H9 (cell line): ENCODE measurements at regions not wholly inside any gene's neighbourhood (a gene's known extent, or its start where the extent isn't known, plus 50 kb on each side); places are given as distances from the start of the nearest gene placed in this dataset.

Source experiments
- DNase-seq: peaks from one replicate; pipeline ENCODE4 v3.0.0-alpha.2; 2017
- H2AFZ ChIP-seq: one replicate; pipeline ENCODE4 v1.6.1; 2013; ENCODE audit warnings: mild to moderate bottlenecking, low read length, control low read depth, moderate library complexity
- H2AK5ac ChIP-seq: 2 replicates; pipeline ENCODE4 v1.6.1; 2013; ENCODE audit warnings: low read length, control low read depth, mixed read lengths; ENCODE audit not compliant: insufficient read length
- H2BK120ac ChIP-seq: one replicate; pipeline ENCODE4 v1.6.1; 2013; ENCODE audit warnings: low read depth, mild to moderate bottlenecking, low read length, control low read depth, inconsistent platforms; ENCODE audit not compliant: poor library complexity, severe bottlenecking
- H2BK12ac ChIP-seq: 2 replicates; pipeline ENCODE4 v1.6.1; 2013; ENCODE audit warnings: low read length, control low read depth, mixed read lengths, low read depth; ENCODE audit not compliant: insufficient read length
- H2BK15ac ChIP-seq: 2 replicates; pipeline ENCODE4 v1.6.1; 2013; ENCODE audit warnings: low read depth, low read length, control low read depth
- H2BK20ac ChIP-seq: one replicate; pipeline ENCODE4 v1.6.1; 2013; ENCODE audit warnings: low read depth, mild to moderate bottlenecking, low read length, control low read depth, inconsistent platforms; ENCODE audit not compliant: poor library complexity, severe bottlenecking
- H2BK5ac ChIP-seq: 2 replicates; pipeline ENCODE4 v1.6.1; 2013; ENCODE audit warnings: low read length, control low read depth, mixed read lengths; ENCODE audit not compliant: insufficient read length
- H3K14ac ChIP-seq: 2 replicates; pipeline ENCODE4 v1.6.1; 2013; ENCODE audit warnings: low read length, control low read depth; ENCODE audit not compliant: insufficient read depth
- H3K18ac ChIP-seq: 2 replicates; pipeline ENCODE4 v1.6.1; 2013; ENCODE audit warnings: low read depth, mild to moderate bottlenecking, mixed read lengths, low read length, control low read depth; ENCODE audit not compliant: insufficient read length
- H3K23ac ChIP-seq: 2 replicates; pipeline ENCODE4 v1.6.1; 2013; ENCODE audit warnings: low read length, control low read depth, mixed read lengths, low read depth; ENCODE audit not compliant: insufficient read length
- H3K23me2 ChIP-seq: 2 replicates; pipeline ENCODE4 v1.6.1; 2013; ENCODE audit warnings: low read depth, mild to moderate bottlenecking, mixed read lengths, low read length, control low read depth; ENCODE audit not compliant: insufficient read length, poor library complexity, severe bottlenecking
- H3K27ac ChIP-seq: 2 replicates; pipeline ENCODE4 v1.5.1; 2013; ENCODE audit warnings: low read length, control low read depth, mixed read lengths, low read depth; ENCODE audit not compliant: insufficient read length
- H3K27me3 ChIP-seq: 2 replicates; pipeline ENCODE4 v1.6.1; 2013; ENCODE audit warnings: low read length, control low read depth, inconsistent platforms; ENCODE audit not compliant: insufficient read depth
- H3K4ac ChIP-seq: 2 replicates; pipeline ENCODE4 v1.6.1; 2013; ENCODE audit warnings: low read depth, mild to moderate bottlenecking, control low read depth, inconsistent platforms, low read length, moderate library complexity
- H3K4me1 ChIP-seq: 2 replicates; pipeline ENCODE4 v1.6.1; 2013; ENCODE audit warnings: low read length, control low read depth, inconsistent platforms; ENCODE audit not compliant: insufficient read depth
- H3K4me2 ChIP-seq: 2 replicates; pipeline ENCODE4 v1.6.1; 2013; ENCODE audit warnings: low read length, control low read depth, mixed read lengths; ENCODE audit not compliant: insufficient read length, insufficient read depth
- H3K56ac ChIP-seq: 2 replicates; pipeline ENCODE4 v1.6.1; 2013; ENCODE audit warnings: low read depth, mild to moderate bottlenecking, mixed read lengths, low read length, control low read depth; ENCODE audit not compliant: insufficient read length
- H3K79me1 ChIP-seq: 2 replicates; pipeline ENCODE4 v1.6.1; 2013; ENCODE audit warnings: low read depth, mild to moderate bottlenecking, moderate library complexity, low read length, control low read depth, inconsistent platforms; ENCODE audit not compliant: insufficient read depth, poor library complexity, severe bottlenecking
- H3K79me2 ChIP-seq: 2 replicates; pipeline ENCODE4 v1.6.1; 2013; ENCODE audit warnings: low read length, control low read depth, inconsistent platforms; ENCODE audit not compliant: insufficient read depth
- H3K9ac ChIP-seq: 2 replicates; pipeline ENCODE4 v1.6.1; 2013; ENCODE audit warnings: low read length, control low read depth, mixed read lengths; ENCODE audit not compliant: insufficient read length; ENCODE audit errors: extremely low read depth
- H3K9me3 ChIP-seq: one replicate; pipeline ENCODE4 v1.6.1; 2013; ENCODE audit warnings: low read depth, low read length, inconsistent platforms; ENCODE audit not compliant: control insufficient read depth
- H3T11ph ChIP-seq: one replicate; pipeline ENCODE4 v1.6.1; 2013; ENCODE audit warnings: mild to moderate bottlenecking, low read length, control low read depth, inconsistent platforms
- H4K20me1 ChIP-seq: one replicate; pipeline ENCODE4 v1.6.1; 2013; ENCODE audit not compliant: control insufficient read depth, insufficient read length, insufficient read depth
- H4K5ac ChIP-seq: 2 replicates; pipeline ENCODE4 v1.6.1; 2013; ENCODE audit warnings: low read depth, mild to moderate bottlenecking, mixed read lengths, low read length, control low read depth; ENCODE audit not compliant: insufficient read length
- H4K8ac ChIP-seq: replicated peaks from 2 replicates; pipeline ENCODE4 v1.6.1; 2013; ENCODE audit warnings: low read length, control low read depth, mixed read lengths, low read depth; ENCODE audit not compliant: insufficient read length
- H4K91ac ChIP-seq: 2 replicates; pipeline ENCODE4 v1.6.1; 2013; ENCODE audit warnings: low read depth, mild to moderate bottlenecking, moderate library complexity, mixed read lengths, low read length, control low read depth; ENCODE audit not compliant: insufficient read length
- H3K27ac Mint-ChIP-seq, 3 experiments: 2 replicates in 2 of 3; 3 replicates in 1 of 3; pipeline ENCODE4 v1.8.0; 2020 to 2021; ENCODE audit warnings: mixed read lengths in 3 of 3, mild to moderate bottlenecking in 1 of 3, moderate library complexity in 1 of 3
- H3K27me3 Mint-ChIP-seq: 2 replicates; pipeline ENCODE4 v1.8.0; 2021; ENCODE audit warnings: low read depth, mild to moderate bottlenecking, moderate library complexity, mixed read lengths
- H3K36me3 Mint-ChIP-seq, 3 experiments: 2 replicates in 2 of 3; 3 replicates in 1 of 3; pipeline ENCODE4 v1.8.0; 2020 to 2021; ENCODE audit warnings: low read depth in 3 of 3, mixed read lengths in 3 of 3; ENCODE audit not compliant: insufficient read depth in 1 of 3
- H3K4me1 Mint-ChIP-seq, 2 experiments: 2 replicates each; pipeline ENCODE4 v1.8.0; 2020; ENCODE audit warnings: mixed read lengths in 2 of 2
- H3K4me3 Mint-ChIP-seq, 2 experiments: 2 replicates in 1 of 2; 3 replicates in 1 of 2; pipeline ENCODE4 v1.8.0; 2020 to 2021; ENCODE audit warnings: mild to moderate bottlenecking in 2 of 2, mixed read lengths in 2 of 2, moderate library complexity in 1 of 2
- H3K9me3 Mint-ChIP-seq, 2 experiments: 2 replicates in 1 of 2; 3 replicates in 1 of 2; pipeline ENCODE4 v1.8.0; 2020; ENCODE audit warnings: mild to moderate bottlenecking in 2 of 2, mixed read lengths in 2 of 2, moderate library complexity in 1 of 2
- WGBS: extraction: QIAGEN DNeasy Blood & Tissue Kit; methylation state at CpG from one replicate; pipeline ENCODE4 v1.1.7; 2013; ENCODE audit warnings: missing lambda C conversion rate, low lambda C conversion rate, mixed read lengths; ENCODE audit not compliant: insufficient read length; ENCODE audit errors: extremely low coverage; 5-methylcytosine and 5-hydroxymethylcytosine counted together
- TF ChIP-seq, protein P1 (sequence below): fragments of 200-600 bp; sonication (generic); conservative IDR thresholded peaks from 3 replicates; pipeline ENCODE4 v1.8.0; 2021; ENCODE audit warnings: antibody characterized with exemption, mild to moderate bottlenecking

DNA sequence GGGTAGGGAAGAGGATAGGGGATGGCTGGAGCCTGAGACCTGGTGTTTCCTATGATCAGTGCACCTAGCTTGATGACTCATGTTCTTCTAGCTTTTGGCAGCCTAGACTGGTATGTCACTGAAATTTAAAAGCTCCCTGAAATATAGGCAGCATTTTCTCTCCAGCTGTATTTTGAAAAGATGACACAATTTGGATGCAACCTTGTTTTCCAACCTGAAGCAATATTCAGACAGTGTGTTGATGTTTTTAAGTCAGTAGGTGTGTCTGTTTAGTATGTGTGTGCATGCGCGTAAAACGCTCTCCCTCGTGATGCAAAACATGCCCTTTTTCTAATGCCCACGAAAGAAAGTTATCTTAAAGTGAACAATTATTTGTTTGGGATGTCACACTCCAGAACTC lies 58.5 kb downstream of the RPL22L1 start:
- H3K36me3 Mint-ChIP-seq = peaks cover 0 to 3% (median 0%) of the 10 kb centered on the region in 3 experiments; a peak in 1 of 7 replicates
- no peak for DNase-seq
- Histone ChIP-seq H3K9ac (no peak overlapping the region), H3K18ac (no peak overlapping the region), H3K23me2 (no peaks in the 10 kb centered on the region), H2BK5ac (no peak overlapping the region), H2BK120ac (no peak overlapping the region), H3K4ac (no peak overlapping the region), H3K79me2 (no peaks in the 10 kb centered on the region), H2BK20ac (no peak overlapping the region), H3K27me3 (no peaks in the 10 kb centered on the region), H3K79me1 (no peaks in the 10 kb centered on the region), H3K27ac (no peak overlapping the region), H3K4me2 (no peak overlapping the region), H2BK12ac (no peak overlapping the region), H2BK15ac (no peak overlapping the region), H3K4me1 (peaks cover 22% of the 10 kb centered on the region), H4K91ac (no peak overlapping the region), H3K14ac (no peak overlapping the region), H3K23ac (no peak overlapping the region), H3K56ac (no peak overlapping the region), H4K20me1 (no peaks in the 10 kb centered on the region), H3T11ph (no peak overlapping the region), H3K9me3 (no peaks in the 10 kb centered on the region), H2AK5ac (no peak overlapping the region), H4K5ac (no peak overlapping the region), H2AFZ (no peak overlapping the region), H4K8ac (no peak overlapping the region)
- H3K27ac Mint-ChIP-seq = no peak overlapping the region
- TF ChIP-seq, protein P1, sequence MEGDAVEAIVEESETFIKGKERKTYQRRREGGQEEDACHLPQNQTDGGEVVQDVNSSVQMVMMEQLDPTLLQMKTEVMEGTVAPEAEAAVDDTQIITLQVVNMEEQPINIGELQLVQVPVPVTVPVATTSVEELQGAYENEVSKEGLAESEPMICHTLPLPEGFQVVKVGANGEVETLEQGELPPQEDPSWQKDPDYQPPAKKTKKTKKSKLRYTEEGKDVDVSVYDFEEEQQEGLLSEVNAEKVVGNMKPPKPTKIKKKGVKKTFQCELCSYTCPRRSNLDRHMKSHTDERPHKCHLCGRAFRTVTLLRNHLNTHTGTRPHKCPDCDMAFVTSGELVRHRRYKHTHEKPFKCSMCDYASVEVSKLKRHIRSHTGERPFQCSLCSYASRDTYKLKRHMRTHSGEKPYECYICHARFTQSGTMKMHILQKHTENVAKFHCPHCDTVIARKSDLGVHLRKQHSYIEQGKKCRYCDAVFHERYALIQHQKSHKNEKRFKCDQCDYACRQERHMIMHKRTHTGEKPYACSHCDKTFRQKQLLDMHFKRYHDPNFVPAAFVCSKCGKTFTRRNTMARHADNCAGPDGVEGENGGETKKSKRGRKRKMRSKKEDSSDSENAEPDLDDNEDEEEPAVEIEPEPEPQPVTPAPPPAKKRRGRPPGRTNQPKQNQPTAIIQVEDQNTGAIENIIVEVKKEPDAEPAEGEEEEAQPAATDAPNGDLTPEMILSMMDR = no peak
- WGBS = no CpG with 5 or more reads among the region's 5 CpGs
- H3K4me1 Mint-ChIP-seq = peaks cover 52% of the 10 kb centered on the region in 2 experiments
- H3K27me3 Mint-ChIP-seq = peaks cover 12% of the 10 kb centered on the region
- H3K4me3 Mint-ChIP-seq = no peak overlapping the region
- H3K9me3 Mint-ChIP-seq = peaks cover 3 to 4% of the 10 kb centered on the region in 2 experiments; a peak in 3 of 5 replicates
